Activated naive CD4-positive, alpha-beta T cell treated with anti-CD3 and anti-CD28 coated beads, Interleukin-2, amount 50 U/mL, for 72 hours (primary cell): ENCODE measurements at regions not wholly inside any gene's neighbourhood (a gene's known extent, or its start where the extent isn't known, plus 50 kb on each side); places are given as distances from the start of the nearest gene placed in this dataset.
A peak's percentile ranks its signal among the peaks of the same experiment; 100 is the strongest.

ENCODE experiments used
- ATAC-seq, 2 donors: fragments of 150-1000 bp; cut with Tn5 transposase; 2 replicates each; pipeline ENCODE4 v1.10.0; 2021; ENCODE audit warnings: mild to moderate bottlenecking in 2 of 2, moderate library complexity in 2 of 2
- DNase-seq, 2 donors: peaks; one replicate each; pipeline ENCODE4 v3.0.0; 2021 to 2022; ENCODE audit warnings: low spot score in 2 of 2
- H3K27ac Mint-ChIP-seq, 2 donors: one replicate each; pipeline ENCODE4 v1.8.0; 2022; ENCODE audit warnings: mild to moderate bottlenecking in 2 of 2, mixed read lengths in 2 of 2
- H3K36me3 Mint-ChIP-seq, 2 donors: one replicate each; pipeline ENCODE4 v1.8.0; 2022; ENCODE audit warnings: mixed read lengths in 2 of 2
- H3K9me3 Mint-ChIP-seq, 2 donors: one replicate each; pipeline ENCODE4 v1.8.0; 2022; ENCODE audit warnings: mixed read lengths in 2 of 2

GRCh38 chr13:99124794-99125316, 75.8 kb upstream of the UBAC2 start:
- DNase-seq, result peak in 1 of 2 donors; percentile 17
- H3K9me3 Mint-ChIP-seq, result peaks cover 7 to 12% of the 10 kb centered on the region in 2 donors
- peaks cover 9 to 26% of the 10 kb centered on the region in 2 donors for H3K36me3 Mint-ChIP-seq
- H3K27ac Mint-ChIP-seq, result peak overlapping the region; percentile 4 to 11
- peak; percentile 93 to 94 for ATAC-seq

- DNase-seq (no peak), ATAC-seq (no peak)
- H3K27ac Mint-ChIP-seq, result peak overlapping the region; percentile 11 to 26
- peaks cover 5 to 22% of the 10 kb centered on the region in 2 donors for H3K36me3 Mint-ChIP-seq
- peaks cover 4 to 9% of the 10 kb centered on the region in 2 donors for H3K9me3 Mint-ChIP-seq
Measured at GRCh38 chr13:99125326-99125915, 75.2 kb upstream of the UBAC2 start.

- Mint-ChIP-seq H3K36me3 (peaks cover 0 to 16% of the 10 kb centered on the region in 2 donors), H3K9me3 (peaks cover 0 to 5% of the 10 kb centered on the region in 2 donors), H3K27ac (no peak overlapping the region)
- no peak for ATAC-seq
- DNase-seq, result no peak
Measured at GRCh38 chr13:99126821-99127220, 73.8 kb upstream of the UBAC2 start.

- ATAC-seq, result no peak
- no peak for DNase-seq
- Mint-ChIP-seq H3K36me3 (peaks cover 0 to 4% of the 10 kb centered on the region in 2 donors), H3K27ac (no peak overlapping the region), H3K9me3 (no peaks in the 10 kb centered on the region)
Measured at GRCh38 chr13:99129050-99129449, 71.6 kb upstream of the UBAC2 start.

GRCh38 chr13:99129951-99130350, 70.7 kb upstream of the UBAC2 start:
- H3K9me3 Mint-ChIP-seq, result no peaks in the 10 kb centered on the region
- DNase-seq (no peak), ATAC-seq (no peak)
- no peak overlapping the region for H3K27ac Mint-ChIP-seq
- no peaks in the 10 kb centered on the region for H3K36me3 Mint-ChIP-seq

- ATAC-seq (no peak), DNase-seq (no peak)
- Mint-ChIP-seq H3K27ac (no peak overlapping the region), H3K9me3 (no peaks in the 10 kb centered on the region), H3K36me3 (no peaks in the 10 kb centered on the region)
Measured at GRCh38 chr13:99131410-99131809, 69.2 kb upstream of the UBAC2 start.

GRCh38 chr13:99132295-99132835, 68.3 kb upstream of the UBAC2 start:
- ATAC-seq, result no peak
- Mint-ChIP-seq H3K9me3 (no peaks in the 10 kb centered on the region), H3K36me3 (no peaks in the 10 kb centered on the region), H3K27ac (no peak overlapping the region)
- no peak for DNase-seq

GRCh38 chr13:99133230-99133629, 67.4 kb upstream of the UBAC2 start:
- Mint-ChIP-seq H3K27ac (no peak overlapping the region), H3K36me3 (no peaks in the 10 kb centered on the region), H3K9me3 (no peaks in the 10 kb centered on the region)
- DNase-seq (no peak), ATAC-seq (no peak)

GRCh38 chr13:99133848-99134247, 66.8 kb upstream of the UBAC2 start:
- Mint-ChIP-seq H3K9me3 (no peaks in the 10 kb centered on the region), H3K36me3 (no peaks in the 10 kb centered on the region), H3K27ac (no peak overlapping the region)
- DNase-seq, result no peak
- ATAC-seq, result no peak

GRCh38 chr13:99135591-99135990, 65.1 kb upstream of the UBAC2 start:
- no peak overlapping the region for H3K27ac Mint-ChIP-seq
- no peaks in the 10 kb centered on the region for H3K36me3 Mint-ChIP-seq
- no peaks in the 10 kb centered on the region for H3K9me3 Mint-ChIP-seq
- no peak for ATAC-seq
- no peak for DNase-seq

GRCh38 chr13:99136427-99136954, 64.2 kb upstream of the UBAC2 start:
- DNase-seq (no peak), ATAC-seq (no peak)
- Mint-ChIP-seq H3K27ac (no peak overlapping the region), H3K36me3 (no peaks in the 10 kb centered on the region), H3K9me3 (no peaks in the 10 kb centered on the region)

- ATAC-seq (no peak), DNase-seq (no peak)
- Mint-ChIP-seq H3K9me3 (no peaks in the 10 kb centered on the region), H3K36me3 (no peaks in the 10 kb centered on the region), H3K27ac (no peak overlapping the region)
Measured at GRCh38 chr13:99140831-99141230, 59.8 kb upstream of the UBAC2 start.

GRCh38 chr13:99143904-99144303, 56.8 kb upstream of the UBAC2 start:
- Mint-ChIP-seq H3K9me3 (peaks cover 0 to 6% of the 10 kb centered on the region in 2 donors), H3K27ac (no peak overlapping the region), H3K36me3 (no peaks in the 10 kb centered on the region)
- ATAC-seq (no peak), DNase-seq (no peak)

GRCh38 chr13:99144306-99144705, 56.3 kb upstream of the UBAC2 start:
- H3K36me3 Mint-ChIP-seq, result no peaks in the 10 kb centered on the region
- H3K9me3 Mint-ChIP-seq, result peaks cover 0 to 6% of the 10 kb centered on the region in 2 donors
- no peak for DNase-seq
- ATAC-seq, result no peak
- H3K27ac Mint-ChIP-seq, result no peak overlapping the region

- H3K36me3 Mint-ChIP-seq, result no peaks in the 10 kb centered on the region
- ATAC-seq, result no peak
Measured at GRCh38 chr13:99145461-99145860, 55.2 kb upstream of the UBAC2 start.

GRCh38 chr13:99150575-99151361, 49.9 kb upstream of the UBAC2 start:
- Mint-ChIP-seq H3K9me3 (peaks cover 10 to 16% of the 10 kb centered on the region in 2 donors), H3K36me3 (no peaks in the 10 kb centered on the region), H3K27ac (no peak overlapping the region)
- ATAC-seq (peak; percentile 42 to 64), DNase-seq (no peak)

More at GRCh38 chr13:99145461-99145860, 55.2 kb upstream of the UBAC2 start:
- DNase-seq, result no peak
- Mint-ChIP-seq H3K9me3 (peaks cover 4 to 11% of the 10 kb centered on the region in 2 donors), H3K27ac (no peak overlapping the region)
